Brain pericyte (primary cell): ENCODE measurements at regions not wholly inside any gene's neighbourhood (a gene's known extent, or its start where the extent isn't known, plus 50 kb on each side); places are given as distances from the start of the nearest gene placed in this dataset.

ENCODE experiments used
- DNase-seq: peaks from one replicate; pipeline ENCODE4 v3.0.0-alpha.2; 2012; ENCODE audit warnings: low read depth, low spot score

GRCh38 chr6:25038300-25038699 lies 102.5 kb upstream of the RIPOR2 start:
- no peak for DNase-seq

GRCh38 chr6:25038999-25039398 lies 103.2 kb upstream of the RIPOR2 start:
- DNase-seq, result no peak

GRCh38 chr6:25041485-25042035 lies 105.8 kb upstream of the RIPOR2 start:
- no peak for DNase-seq

GRCh38 chr6:25042036-25042521 lies 106.3 kb upstream of the RIPOR2 start:
- DNase-seq, result no peak

- no peak for DNase-seq
Observed at GRCh38 chr6:25042536-25042935, 106.8 kb upstream of the RIPOR2 start.

GRCh38 chr6:25042984-25043725 lies 107.4 kb upstream of the RIPOR2 start:
- DNase-seq, result no peak

GRCh38 chr6:25043892-25044291 lies 108.1 kb upstream of the RIPOR2 start:
- no peak for DNase-seq

GRCh38 chr6:25046942-25047341 lies 111.2 kb upstream of the RIPOR2 start:
- DNase-seq, result no peak

- DNase-seq, result no peak
Observed at GRCh38 chr6:25050356-25050755, 114.6 kb upstream of the RIPOR2 start.

- no peak for DNase-seq
Observed at GRCh38 chr6:25051083-25051482, 115.3 kb upstream of the RIPOR2 start.

GRCh38 chr6:25052181-25052580 lies 116.4 kb upstream of the RIPOR2 start:
- DNase-seq, result no peak

- no peak for DNase-seq
Observed at GRCh38 chr6:25053875-25054371, 118.2 kb upstream of the RIPOR2 start.

GRCh38 chr6:25054469-25054868 lies 118.7 kb upstream of the RIPOR2 start:
- no peak for DNase-seq

- no peak for DNase-seq
Observed at GRCh38 chr6:25056130-25056529, 120.4 kb upstream of the RIPOR2 start.

GRCh38 chr6:25057111-25057905 lies 121.5 kb upstream of the RIPOR2 start:
- DNase-seq, result no peak

GRCh38 chr6:25058441-25058840 lies 122.7 kb upstream of the RIPOR2 start:
- no peak for DNase-seq

GRCh38 chr6:25058941-25059340 lies 123.2 kb upstream of the RIPOR2 start:
- DNase-seq, result no peak

- no peak for DNase-seq
Observed at GRCh38 chr6:25060522-25060921, 124.8 kb upstream of the RIPOR2 start.

GRCh38 chr6:25061289-25061936 lies 125.7 kb upstream of the RIPOR2 start:
- DNase-seq, result no peak

- no peak for DNase-seq
Observed at GRCh38 chr6:25062070-25062811, 126.5 kb upstream of the RIPOR2 start.

GRCh38 chr6:25064006-25064405 lies 128.2 kb upstream of the RIPOR2 start:
- DNase-seq, result no peak
